Astrocyte (in vitro differentiated cells and primary cell): ENCODE measurements at regions not wholly inside any gene's neighbourhood (a gene's known extent, or its start where the extent isn't known, plus 50 kb on each side); places are given as distances from the start of the nearest gene placed in this dataset.

Experiments used
- EZH2 ChIP-seq: IDR thresholded peaks from 2 replicates; pipeline ENCODE4 v1.6.1; 2012; ENCODE audit warnings: mild to moderate bottlenecking, low read length, inconsistent platforms; ENCODE audit not compliant: insufficient read depth
- TF ChIP-seq, protein P1 (sequence below): IDR thresholded peaks from 2 replicates; pipeline ENCODE4 v1.5.1; 2011; ENCODE audit warnings: low read depth, mild to moderate bottlenecking, inconsistent platforms, low read length, moderate library complexity; ENCODE audit not compliant: insufficient read depth

DNA sequence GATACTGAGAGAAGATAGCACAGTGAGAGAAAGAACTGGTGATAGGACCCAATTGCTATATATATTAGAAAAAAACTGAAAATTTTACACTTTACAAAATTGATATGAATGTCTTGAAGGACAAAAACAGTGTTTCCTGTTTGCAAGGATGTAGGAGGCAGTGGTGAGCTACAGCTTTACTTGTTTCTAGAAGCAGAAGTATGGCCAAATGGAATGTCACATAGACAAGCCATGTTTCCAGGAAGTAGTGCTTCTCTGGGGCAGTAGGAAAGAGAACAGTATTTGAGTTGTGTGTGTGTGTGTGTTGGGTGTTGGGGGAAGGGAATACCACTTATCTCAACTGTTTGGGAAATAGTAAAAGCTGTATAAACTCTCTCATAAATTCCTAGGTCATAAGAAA is 60.9 kb upstream of the IBSP start:
- TF ChIP-seq, protein P1, sequence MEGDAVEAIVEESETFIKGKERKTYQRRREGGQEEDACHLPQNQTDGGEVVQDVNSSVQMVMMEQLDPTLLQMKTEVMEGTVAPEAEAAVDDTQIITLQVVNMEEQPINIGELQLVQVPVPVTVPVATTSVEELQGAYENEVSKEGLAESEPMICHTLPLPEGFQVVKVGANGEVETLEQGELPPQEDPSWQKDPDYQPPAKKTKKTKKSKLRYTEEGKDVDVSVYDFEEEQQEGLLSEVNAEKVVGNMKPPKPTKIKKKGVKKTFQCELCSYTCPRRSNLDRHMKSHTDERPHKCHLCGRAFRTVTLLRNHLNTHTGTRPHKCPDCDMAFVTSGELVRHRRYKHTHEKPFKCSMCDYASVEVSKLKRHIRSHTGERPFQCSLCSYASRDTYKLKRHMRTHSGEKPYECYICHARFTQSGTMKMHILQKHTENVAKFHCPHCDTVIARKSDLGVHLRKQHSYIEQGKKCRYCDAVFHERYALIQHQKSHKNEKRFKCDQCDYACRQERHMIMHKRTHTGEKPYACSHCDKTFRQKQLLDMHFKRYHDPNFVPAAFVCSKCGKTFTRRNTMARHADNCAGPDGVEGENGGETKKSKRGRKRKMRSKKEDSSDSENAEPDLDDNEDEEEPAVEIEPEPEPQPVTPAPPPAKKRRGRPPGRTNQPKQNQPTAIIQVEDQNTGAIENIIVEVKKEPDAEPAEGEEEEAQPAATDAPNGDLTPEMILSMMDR: no peak
- no peak for TF ChIP-seq EZH2
